PC-9 (cell line): ENCODE measurements at regions not wholly inside any gene's neighbourhood (a gene's known extent, or its start where the extent isn't known, plus 50 kb on each side); places are given as distances from the start of the nearest gene placed in this dataset.

Experiments
- BruUV-seq: library from RNA; stranded (reverse); fragments of 400-500 nt; replicated peaks from 2 replicates; lab custom pipeline; 2021; lab: Mats Ljungman, UMichigan
- CTCF ChIA-PET: fragments of 300-600 bp; sonication (Branson Sonifier 250); formaldehyde crosslinking; loops from one replicate; lab custom pipeline; 2022; ENCODE audit warnings: antibody characterized with exemption; lab: Charles Lee
- POLR2A ChIA-PET: fragments of 300-600 bp; sonication (Branson Sonifier 250); formaldehyde crosslinking; loops from one replicate; lab custom pipeline; 2022; ENCODE audit warnings: antibody characterized with exemption; ENCODE audit not compliant: unreplicated experiment; lab: Charles Lee
- DNase-seq, 2 experiments: peaks; one replicate each; pipeline versions ENCODE4 v3.0.0 to v3.0.0-alpha.2; 2015 to 2022; ENCODE audit warnings: mixed read lengths in 1 of 2
- H2AFZ ChIP-seq: fragments of 200-600 bp; sonication (generic); 2 replicates; pipeline ENCODE4 v1.8.1; 2017; ENCODE audit warnings: antibody characterized with exemption
- H3F3A ChIP-seq: fragments of 200-600 bp; sonication (generic); 2 replicates; pipeline ENCODE4 v1.8.1; 2017; ENCODE audit warnings: antibody characterized with exemption, mild to moderate bottlenecking, low read depth; ENCODE audit not compliant: insufficient read depth
- H3K27ac ChIP-seq: fragments of 200-600 bp; sonication (generic); 2 replicates; pipeline ENCODE4 v1.6.1; 2016; ENCODE audit warnings: mixed run types
- H3K27me3 ChIP-seq: fragments of 200-600 bp; sonication (generic); 2 replicates; pipeline ENCODE4 v1.6.1; 2016; ENCODE audit warnings: low read depth, mixed run types; ENCODE audit not compliant: insufficient read depth
- H3K36me3 ChIP-seq: fragments of 200-600 bp; sonication (generic); 2 replicates; pipeline ENCODE4 v1.6.1; 2016; ENCODE audit warnings: low read depth, mixed run types
- H3K4me1 ChIP-seq: fragments of 200-600 bp; sonication (generic); replicated peaks from 2 replicates; pipeline ENCODE4 v1.6.1; 2016; ENCODE audit warnings: mixed run types; ENCODE audit not compliant: insufficient read depth
- H3K4me2 ChIP-seq: fragments of 200-600 bp; sonication (generic); 2 replicates; pipeline ENCODE4 v1.6.1; 2017; ENCODE audit warnings: mixed run types
- H3K4me3 ChIP-seq: fragments of 200-600 bp; sonication (generic); 2 replicates; pipeline ENCODE4 v1.6.1; 2016; ENCODE audit warnings: mixed run types
- H3K79me2 ChIP-seq: fragments of 200-600 bp; sonication (generic); 2 replicates; pipeline ENCODE4 v1.6.1; 2017; ENCODE audit warnings: low read depth, mixed run types
- H3K9me2 ChIP-seq: fragments of 200-600 bp; sonication (generic); 2 replicates; pipeline ENCODE4 v1.8.1; 2017; ENCODE audit warnings: mild to moderate bottlenecking; ENCODE audit not compliant: insufficient read depth
- H3K9me3 ChIP-seq: fragments of 200-600 bp; sonication (generic); 2 replicates; pipeline ENCODE4 v1.8.1; 2016; ENCODE audit warnings: low read depth; ENCODE audit not compliant: insufficient read depth
- H4K20me1 ChIP-seq: fragments of 200-600 bp; sonication (generic); 2 replicates; pipeline ENCODE4 v1.8.1; 2017; ENCODE audit not compliant: insufficient read depth
- CTCF ChIP-seq: fragments of 200-600 bp; sonication (generic); conservative IDR thresholded peaks from 2 replicates; pipeline ENCODE4 v1.6.1; 2017; ENCODE audit warnings: mixed run types, antibody characterized with exemption, mild to moderate bottlenecking, moderate library complexity
- EZH2 ChIP-seq: fragments of 200-600 bp; sonication (generic); IDR thresholded peaks from 2 replicates; pipeline ENCODE4 v1.8.0; 2017; ENCODE audit warnings: antibody characterized with exemption, low read depth
- intact Hi-C: fragments of 100-400 bp; cut with micrococcal nuclease; formaldehyde crosslinking; loops from one replicate; pipeline ENCODE4 v1.10.0; 2022; ENCODE audit not compliant: unreplicated experiment

GRCh38 chr10:58973235-58973595, 203.2 kb upstream of the PHYHIPL start:
- no peaks in the 10 kb centered on the region for H4K20me1 ChIP-seq
- no peaks in the 10 kb centered on the region for H3K4me1 ChIP-seq
- no TSS peak for BruUV-seq
- H3K4me2 ChIP-seq: no peak overlapping the region
- H3K27ac ChIP-seq: no peak overlapping the region
- no peaks in the 10 kb centered on the region for H3K9me2 ChIP-seq
- no peaks in the 10 kb centered on the region for H3K79me2 ChIP-seq
- H3K4me3 ChIP-seq: no peak overlapping the region
- no peaks in the 10 kb centered on the region for H3K27me3 ChIP-seq
- H3F3A ChIP-seq: no peaks in the 10 kb centered on the region
- no peak overlapping the region for H2AFZ ChIP-seq
- DNase-seq: no peak
- POLR2A ChIA-PET: no interaction called here
- H3K36me3 ChIP-seq: no peaks in the 10 kb centered on the region
- CTCF ChIA-PET: no interaction called here
- H3K9me3 ChIP-seq: no peaks in the 10 kb centered on the region
- intact Hi-C loops: no loop called here
- TF ChIP-seq CTCF: no peak
- no peak for TF ChIP-seq EZH2

- TF ChIP-seq CTCF: no peak
- no peak for TF ChIP-seq EZH2
- Histone ChIP-seq H3K79me2 (no peaks in the 10 kb centered on the region), H3K36me3 (no peaks in the 10 kb centered on the region), H3K27me3 (no peaks in the 10 kb centered on the region), H4K20me1 (no peaks in the 10 kb centered on the region), H3K4me2 (no peak overlapping the region), H3K27ac (no peak overlapping the region), H3K4me3 (no peak overlapping the region), H3K4me1 (no peaks in the 10 kb centered on the region), H2AFZ (no peak overlapping the region), H3K9me3 (no peaks in the 10 kb centered on the region), H3K9me2 (no peaks in the 10 kb centered on the region), H3F3A (no peaks in the 10 kb centered on the region)
- intact Hi-C loops: no loop called here
- no TSS peak for BruUV-seq
- CTCF ChIA-PET: no interaction called here
- POLR2A ChIA-PET: no interaction called here
- DNase-seq: no peak
These were observed 200.2 kb upstream of the PHYHIPL start for GRCh38 chr10:58976254-58976653.

- no peaks in the 10 kb centered on the region for H3K9me3 ChIP-seq
- H3K4me3 ChIP-seq: no peak overlapping the region
- no peak for TF ChIP-seq EZH2
- TF ChIP-seq CTCF: no peak
- DNase-seq: no peak
- ChIA-PET CTCF (no interaction called here), POLR2A (no interaction called here)
- no peaks in the 10 kb centered on the region for H3K4me1 ChIP-seq
- no peaks in the 10 kb centered on the region for H3K9me2 ChIP-seq
- intact Hi-C loops: no loop called here
- H4K20me1 ChIP-seq: no peaks in the 10 kb centered on the region
- H3K79me2 ChIP-seq: no peaks in the 10 kb centered on the region
- no peaks in the 10 kb centered on the region for H3K36me3 ChIP-seq
- no peaks in the 10 kb centered on the region for H3F3A ChIP-seq
- H2AFZ ChIP-seq: no peak overlapping the region
- BruUV-seq: no TSS peak
- H3K27ac ChIP-seq: no peak overlapping the region
- H3K4me2 ChIP-seq: no peak overlapping the region
- H3K27me3 ChIP-seq: no peaks in the 10 kb centered on the region
These were observed 196.7 kb upstream of the PHYHIPL start for GRCh38 chr10:58979711-58980110.
